GM19397 (cell line): ENCODE measurements at regions not wholly inside any gene's neighbourhood (a gene's known extent, or its start where the extent isn't known, plus 50 kb on each side); places are given as distances from the start of the nearest gene placed in this dataset.

Experiments used
- ATAC-seq: cut with Tn5 transposase; IDR thresholded peaks from one replicate; pipeline ENCODE4 v1.9.1; 2021; ENCODE audit warnings: mild to moderate bottlenecking, moderate library complexity; ENCODE audit not compliant: unreplicated experiment

GRCh38 chr4:3818371-3818770, 52.2 kb downstream of the ADRA2C start:
- ATAC-seq: no peak

- ATAC-seq: no peak
Measured at GRCh38 chr4:3819210-3819919, 53.2 kb downstream of the ADRA2C start.

- no peak for ATAC-seq
Measured at GRCh38 chr4:3820016-3820805, 54.0 kb downstream of the ADRA2C start.

- ATAC-seq: no peak
Measured at GRCh38 chr4:3820806-3821579, 54.8 kb downstream of the ADRA2C start.

- no peak for ATAC-seq
Measured at GRCh38 chr4:3821580-3822229, 55.5 kb downstream of the ADRA2C start.

GRCh38 chr4:3822230-3822947, 56.2 kb downstream of the ADRA2C start:
- ATAC-seq: no peak

GRCh38 chr4:3823496-3824341, 57.5 kb downstream of the ADRA2C start:
- no peak for ATAC-seq

GRCh38 chr4:3824521-3825270, 58.5 kb downstream of the ADRA2C start:
- no peak for ATAC-seq

- ATAC-seq: no peak
Measured at GRCh38 chr4:3825530-3825929, 59.3 kb downstream of the ADRA2C start.

- ATAC-seq: no peak
Measured at GRCh38 chr4:3826247-3827172, 60.3 kb downstream of the ADRA2C start.

- no peak for ATAC-seq
Measured at GRCh38 chr4:3827616-3828492, 61.7 kb downstream of the ADRA2C start.

- no peak for ATAC-seq
Measured at GRCh38 chr4:3828546-3828945, 62.4 kb downstream of the ADRA2C start.

GRCh38 chr4:3829211-3829955, 63.2 kb downstream of the ADRA2C start:
- no peak for ATAC-seq

- no peak for ATAC-seq
Measured at GRCh38 chr4:3829956-3830773, 64.0 kb downstream of the ADRA2C start.
